Activated CD8-positive, alpha-beta T cell treated with anti-CD3 and anti-CD28 coated beads for 36 hours (primary cell): ENCODE measurements at regions not wholly inside any gene's neighbourhood (a gene's known extent, or its start where the extent isn't known, plus 50 kb on each side); places are given as distances from the start of the nearest gene placed in this dataset.

Experiments
- ATAC-seq: fragments of 200-7000 bp; cut with Tn5 transposase; one replicate; pipeline ENCODE4 v1.10.0; 2021; ENCODE audit warnings: mild to moderate bottlenecking, moderate library complexity
- CTCF ChIA-PET: fragments of 350-600 bp; sonication (Branson Sonifier 250); formaldehyde crosslinking; loops from one replicate; lab custom pipeline; 2021; ENCODE audit warnings: antibody characterized with exemption; lab: Charles Lee
- POLR2A ChIA-PET: fragments of 350-600 bp; sonication (Branson Sonifier 250); formaldehyde crosslinking; loops from one replicate; lab custom pipeline; 2021; ENCODE audit warnings: antibody characterized with exemption; lab: Charles Lee
- DNase-seq: peaks from one replicate; pipeline ENCODE4 v3.0.0-alpha.2; 2020
- H3K27ac Mint-ChIP-seq: one replicate; pipeline ENCODE4 v1.8.0; 2021; ENCODE audit warnings: mild to moderate bottlenecking, mixed read lengths
- H3K27me3 Mint-ChIP-seq: one replicate; pipeline ENCODE4 v1.8.0; 2021; ENCODE audit warnings: mixed read lengths
- H3K36me3 Mint-ChIP-seq: one replicate; pipeline ENCODE4 v1.8.0; 2021; ENCODE audit warnings: low read depth, mixed read lengths
- H3K4me1 Mint-ChIP-seq: one replicate; pipeline ENCODE4 v1.8.0; 2021; ENCODE audit warnings: low read depth, mixed read lengths
- H3K4me3 Mint-ChIP-seq: one replicate; pipeline ENCODE4 v1.8.0; 2021; ENCODE audit warnings: mild to moderate bottlenecking, moderate library complexity, mixed read lengths
- H3K9me3 Mint-ChIP-seq: one replicate; pipeline ENCODE4 v1.8.0; 2021; ENCODE audit warnings: mixed read lengths
- CTCF ChIP-seq: fragments of 200-600 bp; IDR thresholded peaks from one replicate; pipeline ENCODE4 v1.8.0; 2022; ENCODE audit warnings: antibody characterized with exemption, mild to moderate bottlenecking
- intact Hi-C: fragments of 100-400 bp; cut with micrococcal nuclease; formaldehyde crosslinking; loops from one replicate; pipeline ENCODE4 v1.10.0; 2022

- intact Hi-C loops, result no loop called here
- H3K36me3 Mint-ChIP-seq, result no peaks in the 10 kb centered on the region
- H3K4me3 Mint-ChIP-seq, result no peak overlapping the region
- no peaks in the 10 kb centered on the region for H3K27me3 Mint-ChIP-seq
- TF ChIP-seq CTCF, result no peak
- DNase-seq (no peak), ATAC-seq (no peak)
- no peaks in the 10 kb centered on the region for H3K4me1 Mint-ChIP-seq
- POLR2A ChIA-PET, result no interaction called here
- H3K27ac Mint-ChIP-seq, result no peak overlapping the region
- CTCF ChIA-PET, result interaction anchor here (0.8 to 1.1 kb wide), 2 partner anchors 13 to 53 kb away, joined by 3 read pairs; no protein-coding TSS in a partner anchor
- H3K9me3 Mint-ChIP-seq, result no peaks in the 10 kb centered on the region
Observed at GRCh38 chr13:38528986-38529385, 157.9 kb upstream of the FREM2 start.

GRCh38 chr13:38530492-38530891, 156.4 kb upstream of the FREM2 start:
- no peak for ATAC-seq
- ChIA-PET CTCF (no interaction called here), POLR2A (no interaction called here)
- TF ChIP-seq CTCF, result no peak
- H3K27ac Mint-ChIP-seq, result no peak overlapping the region
- no peak for DNase-seq
- H3K9me3 Mint-ChIP-seq, result no peaks in the 10 kb centered on the region
- H3K4me3 Mint-ChIP-seq, result no peak overlapping the region
- no peaks in the 10 kb centered on the region for H3K4me1 Mint-ChIP-seq
- no peaks in the 10 kb centered on the region for H3K27me3 Mint-ChIP-seq
- intact Hi-C loops, result no loop called here
- H3K36me3 Mint-ChIP-seq, result no peaks in the 10 kb centered on the region

- ChIA-PET POLR2A (no interaction called here), CTCF (no interaction called here)
- H3K27ac Mint-ChIP-seq, result no peak overlapping the region
- DNase-seq (no peak), ATAC-seq (no peak)
- intact Hi-C loops, result no loop called here
- no peaks in the 10 kb centered on the region for H3K9me3 Mint-ChIP-seq
- TF ChIP-seq CTCF, result no peak
- no peaks in the 10 kb centered on the region for H3K27me3 Mint-ChIP-seq
- no peak overlapping the region for H3K4me3 Mint-ChIP-seq
- no peaks in the 10 kb centered on the region for H3K4me1 Mint-ChIP-seq
- H3K36me3 Mint-ChIP-seq, result no peaks in the 10 kb centered on the region
Observed at GRCh38 chr13:38535261-38535660, 151.6 kb upstream of the FREM2 start.

- intact Hi-C loops, result no loop called here
- no peak overlapping the region for H3K27ac Mint-ChIP-seq
- H3K27me3 Mint-ChIP-seq, result no peaks in the 10 kb centered on the region
- CTCF ChIA-PET, result no interaction called here
- no peak overlapping the region for H3K4me3 Mint-ChIP-seq
- ATAC-seq (no peak), DNase-seq (no peak)
- H3K36me3 Mint-ChIP-seq, result no peaks in the 10 kb centered on the region
- no peak for TF ChIP-seq CTCF
- no peaks in the 10 kb centered on the region for H3K4me1 Mint-ChIP-seq
- no peaks in the 10 kb centered on the region for H3K9me3 Mint-ChIP-seq
- POLR2A ChIA-PET, result no interaction called here
Observed at GRCh38 chr13:38537051-38537450, 149.8 kb upstream of the FREM2 start.

- intact Hi-C loops, result no loop called here
- Mint-ChIP-seq H3K4me3 (no peak overlapping the region), H3K4me1 (no peaks in the 10 kb centered on the region), H3K27ac (no peak overlapping the region), H3K36me3 (no peaks in the 10 kb centered on the region), H3K9me3 (no peaks in the 10 kb centered on the region), H3K27me3 (no peaks in the 10 kb centered on the region)
- ChIA-PET CTCF (no interaction called here), POLR2A (no interaction called here)
- TF ChIP-seq CTCF, result no peak
- no peak for ATAC-seq
- DNase-seq, result no peak
Observed at GRCh38 chr13:38538422-38538821, 148.5 kb upstream of the FREM2 start.
